WTC11 (cell line): ENCODE measurements at regions not wholly inside any gene's neighbourhood (a gene's known extent, or its start where the extent isn't known, plus 50 kb on each side); places are given as distances from the start of the nearest gene placed in this dataset.

Experiments
- CREB1 ChIP-seq: sonication (generic); formaldehyde crosslinking; IDR thresholded peaks from 2 replicates; pipeline ENCODE4 v1.8.0; 2023; ENCODE audit warnings: mild to moderate bottlenecking, missing genetic modification reagents
- JAZF1 ChIP-seq: fragments of 250-450 bp; sonication (Bioruptor Pico); IDR thresholded peaks from 2 replicates; pipeline ENCODE4 v1.9.0; 2021; ENCODE audit warnings: moderate library complexity, mild to moderate bottlenecking, inconsistent platforms
- ZNF219 ChIP-seq: sonication (generic); formaldehyde crosslinking; IDR thresholded peaks from 2 replicates; pipeline ENCODE4 v1.8.0; 2023; ENCODE audit warnings: missing genetic modification reagents, mild to moderate bottlenecking, borderline replicate concordance
- TF ChIP-seq, protein P1 (sequence below): fragments of 200-600 bp; IDR thresholded peaks from 2 replicates; pipeline ENCODE4 v1.8.0; 2022; ENCODE audit warnings: antibody characterized with exemption

DNA sequence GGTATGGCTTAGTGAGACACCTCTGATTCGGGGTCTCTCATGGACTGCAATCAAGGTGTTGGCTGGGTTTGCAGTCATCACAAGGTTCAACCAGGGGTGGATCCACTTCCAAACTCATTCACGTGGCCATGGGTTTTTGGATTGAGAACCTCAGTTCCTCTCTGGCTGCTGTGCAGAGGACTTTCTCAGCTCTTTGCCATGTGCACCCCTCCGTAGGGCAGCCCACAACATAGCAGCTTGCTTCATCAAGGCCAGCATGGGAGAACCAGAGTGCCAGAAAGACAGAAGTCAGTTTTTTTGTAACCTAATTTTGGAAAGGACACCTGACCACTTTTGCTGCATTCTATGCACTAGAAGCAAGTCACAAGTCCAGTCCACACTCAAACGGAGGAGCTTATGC lies 154.9 kb downstream of the PJA1 start:
- TF ChIP-seq CREB1 (CRISPR knock-in tag): no peak
- TF ChIP-seq, protein P1, sequence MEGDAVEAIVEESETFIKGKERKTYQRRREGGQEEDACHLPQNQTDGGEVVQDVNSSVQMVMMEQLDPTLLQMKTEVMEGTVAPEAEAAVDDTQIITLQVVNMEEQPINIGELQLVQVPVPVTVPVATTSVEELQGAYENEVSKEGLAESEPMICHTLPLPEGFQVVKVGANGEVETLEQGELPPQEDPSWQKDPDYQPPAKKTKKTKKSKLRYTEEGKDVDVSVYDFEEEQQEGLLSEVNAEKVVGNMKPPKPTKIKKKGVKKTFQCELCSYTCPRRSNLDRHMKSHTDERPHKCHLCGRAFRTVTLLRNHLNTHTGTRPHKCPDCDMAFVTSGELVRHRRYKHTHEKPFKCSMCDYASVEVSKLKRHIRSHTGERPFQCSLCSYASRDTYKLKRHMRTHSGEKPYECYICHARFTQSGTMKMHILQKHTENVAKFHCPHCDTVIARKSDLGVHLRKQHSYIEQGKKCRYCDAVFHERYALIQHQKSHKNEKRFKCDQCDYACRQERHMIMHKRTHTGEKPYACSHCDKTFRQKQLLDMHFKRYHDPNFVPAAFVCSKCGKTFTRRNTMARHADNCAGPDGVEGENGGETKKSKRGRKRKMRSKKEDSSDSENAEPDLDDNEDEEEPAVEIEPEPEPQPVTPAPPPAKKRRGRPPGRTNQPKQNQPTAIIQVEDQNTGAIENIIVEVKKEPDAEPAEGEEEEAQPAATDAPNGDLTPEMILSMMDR: no peak
- no peak for TF ChIP-seq JAZF1 (CRISPR knock-in tag)
- TF ChIP-seq ZNF219 (CRISPR knock-in tag): no peak
